Fibroblast of the aortic adventitia (primary cell): ENCODE measurements at regions not wholly inside any gene's neighbourhood (a gene's known extent, or its start where the extent isn't known, plus 50 kb on each side); places are given as distances from the start of the nearest gene placed in this dataset.

Experiments
- DNase-seq: peaks from one replicate; pipeline ENCODE4 v3.0.0-alpha.2; 2010; ENCODE audit warnings: low read depth
- H3K4me3 ChIP-seq: 2 replicates; pipeline ENCODE4 v1.5.1; 2011; ENCODE audit warnings: low read depth, mild to moderate bottlenecking, control low read depth, low read length, moderate library complexity
- CTCF ChIP-seq: IDR thresholded peaks from 2 replicates; pipeline ENCODE4 v1.5.1; 2011; ENCODE audit warnings: mild to moderate bottlenecking, low read length, control low read depth, inconsistent platforms; ENCODE audit not compliant: insufficient read depth

DNA sequence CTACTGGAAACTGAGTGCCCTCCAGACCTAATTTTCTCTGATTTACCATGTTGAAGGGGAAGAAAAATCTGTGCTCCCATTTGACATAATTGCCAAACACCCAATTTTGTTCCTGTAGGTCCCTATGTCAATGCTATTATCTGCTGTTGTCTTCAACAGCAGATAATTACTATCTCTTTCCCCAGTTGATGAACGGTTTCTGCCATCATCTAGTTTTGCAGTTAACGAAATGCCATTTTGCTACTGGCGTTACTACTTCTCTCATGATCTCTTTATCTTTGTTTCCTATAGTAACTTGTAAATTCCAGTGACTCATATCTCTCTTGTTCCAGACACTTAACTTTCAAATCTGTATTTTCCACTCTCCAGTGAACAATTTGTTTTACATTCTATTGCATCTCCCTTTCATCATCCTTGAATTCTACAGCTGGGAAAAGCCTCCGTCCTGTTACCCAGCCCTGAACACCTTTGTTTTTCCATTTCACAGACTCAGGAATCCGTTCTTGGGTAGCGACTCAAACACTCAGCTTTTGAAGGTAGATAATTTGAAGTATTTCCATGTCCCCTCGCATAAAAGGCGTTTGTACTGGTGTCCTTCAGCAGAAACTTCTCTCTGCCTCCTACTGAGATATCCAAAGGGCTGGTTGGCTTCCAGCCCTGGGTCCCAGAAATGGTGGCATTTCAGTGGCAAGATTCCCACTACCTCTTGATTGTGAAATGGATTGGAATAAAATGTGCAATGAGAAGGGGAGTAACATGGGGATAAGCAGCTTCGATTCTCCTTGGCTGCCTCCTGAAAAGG lies 111.7 kb downstream of the FOXB1 start:
- no peak overlapping the region for H3K4me3 ChIP-seq
- TF ChIP-seq CTCF, result no peak
- peak; percentile 89 for DNase-seq

DNA sequence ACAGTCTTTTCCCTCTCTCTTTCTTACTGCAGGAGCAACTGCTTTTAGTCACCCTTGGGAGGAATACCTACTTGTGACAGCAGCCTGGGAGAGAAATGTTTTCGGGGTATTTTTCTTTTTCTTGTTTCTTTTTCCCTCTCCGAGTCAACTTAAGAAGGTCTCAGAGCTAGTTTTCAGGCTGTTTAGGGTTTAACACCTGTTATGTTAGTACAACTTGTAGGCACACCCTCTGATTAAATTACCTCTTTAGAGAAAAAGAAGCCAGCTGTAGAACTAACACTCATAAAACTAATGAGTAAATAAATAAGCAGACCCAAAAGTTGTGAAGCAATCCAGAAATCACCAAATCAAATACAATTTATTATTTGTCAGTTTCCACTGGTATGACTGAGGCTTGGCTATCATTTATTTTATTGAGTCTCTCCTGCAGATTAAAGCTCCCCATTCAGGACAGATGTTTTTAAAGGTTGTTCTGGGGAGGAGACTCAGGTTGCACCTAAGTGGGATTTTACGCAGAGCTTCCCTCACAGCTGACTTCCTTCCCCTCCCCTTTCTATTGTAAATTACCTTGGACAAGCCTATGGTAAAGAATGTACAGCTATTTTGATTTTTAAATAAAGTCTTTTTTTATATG lies 112.5 kb downstream of the FOXB1 start:
- TF ChIP-seq CTCF, result no peak
- no peak overlapping the region for H3K4me3 ChIP-seq

DNA sequence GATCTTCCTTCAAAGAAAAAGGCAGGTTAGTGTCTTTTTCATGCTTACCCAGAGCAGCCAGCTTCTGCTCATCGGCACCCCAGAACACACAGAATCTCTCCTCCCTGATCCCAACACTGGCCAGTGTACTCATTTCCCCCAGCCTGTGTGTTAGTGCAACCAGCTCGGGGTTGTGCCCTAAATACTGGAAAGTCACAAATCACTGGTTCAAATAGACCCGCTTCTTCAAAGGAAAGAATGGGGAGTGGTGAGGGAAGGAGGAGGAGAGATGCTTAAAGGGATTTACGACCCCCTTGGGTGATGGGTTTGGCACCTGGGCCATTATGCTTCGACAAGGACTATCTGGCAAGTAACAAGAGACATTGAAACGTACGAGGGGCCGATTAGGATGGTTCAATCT lies 114.0 kb downstream of the FOXB1 start:
- no peak overlapping the region for H3K4me3 ChIP-seq
- no peak for TF ChIP-seq CTCF
- DNase-seq, result no peak

More for the DNA sequence above, 112.5 kb downstream of the FOXB1 start:
- DNase-seq, result no peak

DNA sequence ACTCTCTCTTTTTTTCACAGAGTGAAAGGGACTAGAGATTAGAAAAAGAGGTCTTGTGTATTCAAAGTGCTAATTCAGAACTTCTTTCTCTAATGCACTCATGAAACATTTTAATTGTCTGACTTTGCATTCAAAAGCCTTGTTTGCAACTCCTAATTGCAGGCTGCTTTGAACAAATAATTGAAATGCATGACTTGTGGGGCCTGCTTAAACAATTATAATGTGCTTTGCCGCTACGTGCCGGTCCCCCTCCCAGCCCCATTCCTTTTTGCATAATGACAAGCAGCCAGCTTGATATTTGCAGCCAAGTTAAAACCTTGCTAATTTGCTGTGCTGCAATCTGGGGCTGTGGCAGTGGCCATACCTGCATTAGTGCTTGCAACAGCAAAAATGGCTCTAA lies 114.5 kb downstream of the FOXB1 start:
- no peak for DNase-seq
- no peak overlapping the region for H3K4me3 ChIP-seq
- no peak for TF ChIP-seq CTCF

- no peak for TF ChIP-seq CTCF
- no peak for DNase-seq
- no peak overlapping the region for H3K4me3 ChIP-seq
Measured at GRCh38 chr15:60119101-60119500, 115.0 kb downstream of the FOXB1 start.

DNA sequence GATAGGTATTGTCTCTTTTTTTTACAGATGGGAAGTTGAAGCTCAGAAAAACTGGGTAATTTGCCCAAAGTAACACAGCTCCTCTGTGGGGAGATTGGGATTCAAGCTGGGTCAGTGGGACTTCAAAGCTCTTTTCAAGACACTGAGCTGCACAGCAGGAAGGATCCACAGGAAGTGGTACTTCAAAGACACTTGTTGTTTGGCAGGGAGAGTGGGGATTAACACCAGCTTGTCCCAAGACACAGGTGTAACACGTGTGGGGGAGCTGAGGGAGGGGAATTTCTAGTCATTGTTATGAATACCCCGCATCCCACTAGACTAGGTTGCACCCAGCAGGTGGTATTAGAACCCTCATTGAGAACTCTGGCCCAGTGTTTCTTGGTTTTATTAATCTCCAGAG lies 116.0 kb downstream of the FOXB1 start:
- DNase-seq, result no peak
- H3K4me3 ChIP-seq, result no peak overlapping the region
- no peak for TF ChIP-seq CTCF
